ENCODE measurements at regions not wholly inside any gene's neighbourhood (a gene's known extent, or its start where the extent isn't known, plus 50 kb on each side); places are given as distances from the start of the nearest gene placed in this dataset.
"Not testable (repeated sequence)": the region's sequence is repeated elsewhere in the genome, so short reads cannot be mapped to it uniquely, and the experiment has no call there.

GRCh38 chr1:221998186-221998612 is 256.3 kb upstream of the DUSP10 start:
- no peak overlapping the region for H2AFZ ChIP-seq (ENCODE audit: low read depth, low read length)
- no peaks in the 10 kb centered on the region for H3K4me1 ChIP-seq (ENCODE audit: insufficient read depth, low read length)
- H3K4me3 ChIP-seq (ENCODE audit: low read depth in 1 of 2, low read length in 2 of 2), result no peak overlapping the region
- no peak overlapping the region for H3K9ac ChIP-seq (ENCODE audit: low read depth, low read length)
- TF ChIP-seq, protein P1, sequence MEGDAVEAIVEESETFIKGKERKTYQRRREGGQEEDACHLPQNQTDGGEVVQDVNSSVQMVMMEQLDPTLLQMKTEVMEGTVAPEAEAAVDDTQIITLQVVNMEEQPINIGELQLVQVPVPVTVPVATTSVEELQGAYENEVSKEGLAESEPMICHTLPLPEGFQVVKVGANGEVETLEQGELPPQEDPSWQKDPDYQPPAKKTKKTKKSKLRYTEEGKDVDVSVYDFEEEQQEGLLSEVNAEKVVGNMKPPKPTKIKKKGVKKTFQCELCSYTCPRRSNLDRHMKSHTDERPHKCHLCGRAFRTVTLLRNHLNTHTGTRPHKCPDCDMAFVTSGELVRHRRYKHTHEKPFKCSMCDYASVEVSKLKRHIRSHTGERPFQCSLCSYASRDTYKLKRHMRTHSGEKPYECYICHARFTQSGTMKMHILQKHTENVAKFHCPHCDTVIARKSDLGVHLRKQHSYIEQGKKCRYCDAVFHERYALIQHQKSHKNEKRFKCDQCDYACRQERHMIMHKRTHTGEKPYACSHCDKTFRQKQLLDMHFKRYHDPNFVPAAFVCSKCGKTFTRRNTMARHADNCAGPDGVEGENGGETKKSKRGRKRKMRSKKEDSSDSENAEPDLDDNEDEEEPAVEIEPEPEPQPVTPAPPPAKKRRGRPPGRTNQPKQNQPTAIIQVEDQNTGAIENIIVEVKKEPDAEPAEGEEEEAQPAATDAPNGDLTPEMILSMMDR (IDR thresholded peaks at IDR 0.05; ENCODE audit: borderline replicate concordance, extremely low read depth, low read length, poor library complexity, severe bottlenecking), result no peak
- ATAC-seq (ENCODE audit: insufficient read depth, low read depth) (no peak), DNase-seq (no peak)
- H3K4me2 ChIP-seq (ENCODE audit: insufficient read depth, low read length), result no peak overlapping the region
- no peaks in the 10 kb centered on the region for H3K36me3 ChIP-seq (ENCODE audit: insufficient read depth, low read length)
- no peak overlapping the region for H3K27ac ChIP-seq (ENCODE audit: low read length)
- H3K9me3 ChIP-seq (ENCODE audit: insufficient read depth, low read length, severe bottlenecking), result no peaks in the 10 kb centered on the region
- H4K20me1 ChIP-seq (ENCODE audit: insufficient read depth, low read length), result no peaks in the 10 kb centered on the region
- no peaks in the 10 kb centered on the region for H3K27me3 ChIP-seq (ENCODE audit: insufficient read depth, low read length, poor library complexity)
- no peaks in the 10 kb centered on the region for H3K79me2 ChIP-seq (ENCODE audit: insufficient read depth, low read length)

- not testable (repeated sequence) for H3K4me3 ChIP-seq (ENCODE audit: low read depth in 1 of 2, low read length in 2 of 2); H3K4me2 ChIP-seq (ENCODE audit: insufficient read depth, low read length); H3K9me3 ChIP-seq (ENCODE audit: insufficient read depth, low read length, severe bottlenecking); H3K36me3 ChIP-seq (ENCODE audit: insufficient read depth, low read length); H3K4me1 ChIP-seq (ENCODE audit: insufficient read depth, low read length); H3K27ac ChIP-seq (ENCODE audit: low read length); H3K9ac ChIP-seq (ENCODE audit: low read depth, low read length); H4K20me1 ChIP-seq (ENCODE audit: insufficient read depth, low read length); ATAC-seq (ENCODE audit: insufficient read depth, low read depth); H2AFZ ChIP-seq (ENCODE audit: low read depth, low read length); H3K27me3 ChIP-seq (ENCODE audit: insufficient read depth, low read length, poor library complexity); H3K79me2 ChIP-seq (ENCODE audit: insufficient read depth, low read length); DNase-seq
These were observed 255.1 kb upstream of the DUSP10 start for GRCh38 chr1:221997012-221997411.

- DNase-seq (no peak), ATAC-seq (ENCODE audit: insufficient read depth, low read depth) (no peak)
- Histone ChIP-seq H3K9me3 (ENCODE audit: insufficient read depth, low read length, severe bottlenecking) (no peaks in the 10 kb centered on the region), H3K4me3 (ENCODE audit: low read depth in 1 of 2, low read length in 2 of 2) (no peak overlapping the region), H3K27ac (ENCODE audit: low read length) (no peak overlapping the region), H3K36me3 (ENCODE audit: insufficient read depth, low read length) (no peaks in the 10 kb centered on the region), H3K4me1 (ENCODE audit: insufficient read depth, low read length) (no peaks in the 10 kb centered on the region), H2AFZ (ENCODE audit: low read depth, low read length) (no peak overlapping the region), H3K27me3 (ENCODE audit: insufficient read depth, low read length, poor library complexity) (no peaks in the 10 kb centered on the region), H3K4me2 (ENCODE audit: insufficient read depth, low read length) (no peak overlapping the region), H3K9ac (ENCODE audit: low read depth, low read length) (no peak overlapping the region), H3K79me2 (ENCODE audit: insufficient read depth, low read length) (no peaks in the 10 kb centered on the region), H4K20me1 (ENCODE audit: insufficient read depth, low read length) (no peaks in the 10 kb centered on the region)
- TF ChIP-seq, protein P1 (IDR thresholded peaks at IDR 0.05; ENCODE audit: borderline replicate concordance, extremely low read depth, low read length, poor library complexity, severe bottlenecking), result no peak
- no peak for TF ChIP-seq EZH2 (IDR thresholded peaks at IDR 0.05; ENCODE audit: borderline replicate concordance, low read depth, low read length, severe bottlenecking)
These were observed 253.1 kb upstream of the DUSP10 start for GRCh38 chr1:221994939-221995338.

DNA sequence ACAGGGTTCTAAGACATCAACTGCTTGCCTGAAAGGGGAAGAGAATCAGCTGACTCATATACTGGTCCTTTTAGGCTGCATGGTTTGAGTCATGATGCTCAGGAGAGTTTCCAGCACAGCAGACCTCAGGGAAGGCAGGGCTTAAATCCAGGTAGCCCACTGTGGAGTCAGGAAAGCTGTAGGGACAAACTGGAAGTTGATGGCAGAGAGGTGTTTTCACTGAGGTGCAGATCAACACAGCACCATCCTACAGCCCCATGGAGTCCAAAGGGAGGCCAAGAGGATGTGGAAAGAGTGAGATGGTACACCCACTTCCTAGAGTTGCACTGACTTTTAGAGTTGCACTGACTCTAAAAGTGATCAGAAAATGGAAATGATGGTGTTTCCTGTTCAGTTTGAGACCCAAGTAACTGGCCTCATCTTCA is 252.4 kb upstream of the DUSP10 start:
- Histone ChIP-seq H2AFZ (ENCODE audit: low read depth, low read length) (no peak overlapping the region), H3K79me2 (ENCODE audit: insufficient read depth, low read length) (no peaks in the 10 kb centered on the region), H3K4me2 (ENCODE audit: insufficient read depth, low read length) (no peak overlapping the region), H3K4me1 (ENCODE audit: insufficient read depth, low read length) (no peaks in the 10 kb centered on the region), H3K9me3 (ENCODE audit: insufficient read depth, low read length, severe bottlenecking) (no peaks in the 10 kb centered on the region), H3K4me3 (ENCODE audit: low read depth in 1 of 2, low read length in 2 of 2) (no peak overlapping the region), H3K9ac (ENCODE audit: low read depth, low read length) (no peak overlapping the region), H3K27me3 (ENCODE audit: insufficient read depth, low read length, poor library complexity) (no peaks in the 10 kb centered on the region), H3K27ac (ENCODE audit: low read length) (no peak overlapping the region), H3K36me3 (ENCODE audit: insufficient read depth, low read length) (no peaks in the 10 kb centered on the region), H4K20me1 (ENCODE audit: insufficient read depth, low read length) (no peaks in the 10 kb centered on the region)
- DNase-seq, result no peak
- no peak for TF ChIP-seq EZH2 (IDR thresholded peaks at IDR 0.05; ENCODE audit: borderline replicate concordance, low read depth, low read length, severe bottlenecking)
- TF ChIP-seq, protein P1 (IDR thresholded peaks at IDR 0.05; ENCODE audit: borderline replicate concordance, extremely low read depth, low read length, poor library complexity, severe bottlenecking), result no peak
- ATAC-seq (ENCODE audit: insufficient read depth, low read depth), result no peak

Data from DND-41 (cell line).